MV-4-11 (cell line): ENCODE measurements at regions not wholly inside any gene's neighbourhood (a gene's known extent, or its start where the extent isn't known, plus 50 kb on each side); places are given as distances from the start of the nearest gene placed in this dataset.

Experiments
- DNase-seq: peaks from one replicate; lab custom pipeline; 2025; lab: John Stamatoyannopoulos, UW

DNA sequence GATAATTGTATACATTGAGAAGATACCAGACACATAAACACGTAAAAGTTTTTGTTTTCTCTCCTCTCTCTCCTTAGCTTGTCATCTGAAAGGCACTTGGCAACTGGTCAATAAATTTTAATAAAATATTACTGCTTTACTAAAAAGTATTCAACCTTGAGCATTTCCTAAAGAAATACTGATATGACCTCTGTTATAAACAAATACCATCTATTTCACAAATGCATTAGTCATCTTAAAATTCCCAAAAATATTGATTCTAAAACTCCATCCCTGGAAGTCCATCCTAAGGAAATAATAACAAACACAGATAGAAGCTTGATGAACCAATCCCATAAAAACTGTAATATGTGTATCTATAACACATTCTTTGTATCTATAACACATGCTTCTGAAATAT, 483.2 kb downstream of the TLR4 start:
- no peak for DNase-seq

DNA sequence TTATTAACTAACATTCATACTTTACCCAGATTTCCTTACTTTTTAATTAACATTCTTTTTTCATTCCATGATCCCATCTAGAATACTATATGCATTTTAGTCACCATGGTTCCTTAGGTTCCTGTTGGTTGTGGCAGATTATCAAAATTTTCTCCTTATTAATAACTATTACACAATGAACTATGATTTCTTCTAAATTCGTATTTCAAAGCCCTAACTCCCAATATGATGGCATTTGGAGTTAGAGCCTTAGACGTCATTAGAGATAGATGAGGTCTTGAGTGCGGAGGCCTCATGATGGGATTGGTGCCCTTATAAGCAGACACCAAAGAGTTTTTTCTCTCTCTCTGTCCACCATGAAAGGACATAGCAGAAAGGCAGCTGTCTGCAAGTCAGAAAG, 485.4 kb downstream of the TLR4 start:
- DNase-seq: no peak

DNA sequence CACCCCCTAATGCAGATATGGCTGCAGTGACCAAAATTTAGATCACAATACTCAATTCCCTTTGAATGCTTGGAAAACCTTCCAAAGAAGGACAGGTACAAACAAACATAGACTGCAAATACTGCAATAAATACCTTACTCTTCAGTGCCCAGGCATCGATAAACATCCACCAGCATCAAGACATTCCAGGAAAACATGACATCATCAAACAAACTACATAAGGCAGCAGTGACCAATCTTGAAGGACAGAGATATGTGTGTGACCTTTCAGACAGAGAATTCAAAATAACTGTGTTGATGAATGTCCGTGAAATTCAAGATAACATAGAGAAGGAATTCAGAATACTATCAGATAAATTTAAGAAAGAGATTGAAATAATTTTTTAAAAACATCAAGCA, 488.6 kb downstream of the TLR4 start:
- DNase-seq: no peak

DNA sequence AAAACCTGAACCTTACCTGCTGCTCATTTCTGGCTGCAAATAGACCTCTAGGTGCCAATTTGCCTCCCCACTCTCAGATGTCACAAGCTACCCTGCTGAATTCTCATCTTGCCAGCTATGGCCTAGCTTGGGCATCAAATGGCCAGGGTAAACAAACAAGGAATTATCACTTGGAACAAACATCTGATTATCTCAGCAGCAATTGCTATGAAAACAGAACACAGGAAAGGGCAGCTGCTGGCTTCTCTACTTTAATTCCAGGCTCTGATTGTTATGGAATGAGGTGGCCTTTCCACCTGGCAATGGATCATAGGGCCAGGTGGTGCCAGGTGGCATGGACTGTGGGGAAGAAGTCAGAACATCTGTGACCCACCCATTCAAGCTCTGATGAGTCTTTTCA, 505.1 kb downstream of the TLR4 start:
- DNase-seq: no peak

DNA sequence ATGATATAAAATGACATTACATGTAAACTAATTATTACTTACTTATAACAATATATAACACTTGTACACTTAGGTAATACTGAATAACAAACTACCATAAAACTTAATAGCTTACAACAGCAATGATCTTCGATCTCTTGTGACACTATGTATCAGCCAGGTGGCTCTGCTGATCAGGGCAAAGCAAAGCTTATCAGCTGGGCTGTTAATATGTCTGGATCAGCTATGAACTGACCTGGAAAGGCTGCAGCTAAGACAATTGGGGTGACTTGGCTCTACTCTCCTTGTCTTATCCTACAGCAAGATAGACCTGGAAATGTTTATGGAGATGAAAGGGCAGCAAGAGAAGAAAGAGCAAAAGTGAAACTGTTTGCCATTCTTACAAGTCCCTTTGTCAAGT, 511.3 kb downstream of the TLR4 start:
- DNase-seq: no peak

DNA sequence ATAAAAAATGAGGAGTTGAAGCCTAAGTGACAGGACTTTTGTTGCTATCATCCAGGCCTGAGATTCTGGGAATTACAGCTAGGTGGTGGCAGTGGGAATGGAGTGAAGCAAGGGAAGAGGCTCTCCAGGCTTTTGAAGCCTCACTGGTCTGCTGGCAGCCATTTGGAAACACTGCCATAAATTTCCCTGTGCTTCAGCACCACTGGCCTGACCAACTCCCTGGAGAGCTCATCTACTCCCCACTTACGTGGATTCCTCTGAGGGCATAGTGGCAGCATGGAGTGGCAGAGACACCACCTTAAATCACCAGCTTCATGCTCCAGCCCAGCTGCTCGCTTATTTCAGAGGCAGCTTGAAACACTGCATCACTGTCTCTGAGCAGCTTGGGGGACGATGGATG, 518.2 kb downstream of the TLR4 start:
- no peak for DNase-seq

DNA sequence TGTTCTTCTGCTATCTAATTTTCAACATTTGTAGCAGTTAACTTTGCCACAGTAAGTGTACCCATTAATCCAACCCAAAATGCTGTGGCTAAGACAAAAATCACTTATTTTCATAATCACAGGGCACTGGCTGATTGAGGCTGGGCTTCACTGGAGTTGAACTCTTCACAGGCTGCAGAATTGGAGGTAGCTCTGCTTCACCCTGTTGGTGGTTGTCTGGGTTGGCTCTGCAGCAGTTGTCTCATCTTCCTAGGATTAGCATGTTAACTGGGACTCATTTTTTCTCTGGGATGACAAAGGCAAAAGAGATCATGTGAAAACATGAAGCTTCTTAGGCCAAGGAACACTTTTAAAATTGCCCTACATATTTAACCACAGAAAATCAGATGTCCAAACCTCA, 518.9 kb downstream of the TLR4 start:
- no peak for DNase-seq

DNA sequence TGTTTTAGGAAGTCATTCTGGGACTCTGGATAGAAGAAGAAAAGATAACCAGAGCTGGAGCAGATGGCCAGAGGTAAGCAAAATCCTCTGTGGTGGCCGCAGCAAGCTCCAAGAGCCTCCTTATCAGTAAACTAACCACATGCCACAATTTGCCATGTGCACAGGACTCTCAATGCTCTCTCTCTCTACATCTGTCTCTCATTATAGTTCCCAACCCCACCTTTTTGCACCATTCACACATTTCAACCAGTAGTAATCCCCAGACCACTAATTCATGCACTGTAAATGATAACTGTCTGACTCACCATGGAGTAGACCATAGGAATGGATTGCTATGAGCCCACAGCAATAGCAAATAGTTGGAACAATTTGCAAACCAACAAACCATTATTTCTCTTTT, 526.1 kb downstream of the TLR4 start:
- DNase-seq: no peak

DNA sequence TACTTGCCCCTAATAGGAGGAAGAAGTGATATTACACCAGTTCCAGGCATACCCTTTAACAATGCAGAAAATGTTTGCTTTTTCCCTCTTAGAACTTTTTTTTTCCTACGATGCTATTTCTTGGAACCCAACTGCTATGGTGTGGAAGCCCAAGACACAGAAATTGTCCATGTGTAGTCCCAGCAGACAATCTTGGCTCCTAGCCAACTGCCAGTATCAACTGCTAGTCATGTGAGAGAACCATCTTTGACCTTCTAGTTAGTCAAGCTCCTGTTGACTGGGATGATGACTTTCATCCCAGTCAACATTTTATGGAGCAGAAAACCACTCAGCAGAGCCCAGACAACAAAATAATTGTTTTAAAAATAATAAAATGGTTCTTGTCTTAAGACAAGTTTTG, 532.4 kb downstream of the TLR4 start:
- DNase-seq: no peak

DNA sequence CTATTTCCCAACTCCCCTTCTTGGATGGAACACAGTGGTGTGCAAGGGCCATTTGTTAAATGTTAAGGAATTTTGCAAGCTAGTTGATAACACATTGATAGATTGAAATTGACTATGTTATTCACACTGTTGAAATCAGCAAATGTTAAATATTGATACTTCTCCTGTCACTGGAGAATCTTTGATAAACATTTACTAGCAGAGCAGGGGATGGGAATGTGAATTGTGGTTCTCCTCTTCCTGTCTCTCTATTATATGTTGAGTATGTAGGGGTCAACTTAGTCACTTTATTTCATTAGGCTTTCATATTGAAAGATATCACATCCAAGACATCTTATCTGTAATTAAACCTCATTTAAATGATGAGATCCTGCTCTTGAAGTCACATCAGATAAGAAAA, 533.9 kb downstream of the TLR4 start:
- no peak for DNase-seq

DNA sequence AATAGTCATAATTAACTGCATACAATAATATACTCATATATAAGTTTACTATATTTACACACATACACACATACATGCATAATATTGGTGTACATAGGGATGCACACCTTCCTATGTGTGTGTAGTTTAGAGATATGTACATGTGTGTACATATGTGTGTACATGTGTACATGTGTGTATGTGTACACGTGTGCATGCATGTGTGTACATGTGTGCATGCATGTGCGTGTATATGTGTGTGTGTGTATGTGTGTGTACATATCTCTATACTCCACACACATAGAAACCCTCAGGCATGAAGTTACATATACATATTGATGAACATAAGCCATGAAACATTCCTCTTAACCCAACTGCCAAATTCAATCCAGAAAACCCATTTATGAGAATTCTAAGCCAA, 547.8 kb downstream of the TLR4 start:
- DNase-seq: no peak

DNA sequence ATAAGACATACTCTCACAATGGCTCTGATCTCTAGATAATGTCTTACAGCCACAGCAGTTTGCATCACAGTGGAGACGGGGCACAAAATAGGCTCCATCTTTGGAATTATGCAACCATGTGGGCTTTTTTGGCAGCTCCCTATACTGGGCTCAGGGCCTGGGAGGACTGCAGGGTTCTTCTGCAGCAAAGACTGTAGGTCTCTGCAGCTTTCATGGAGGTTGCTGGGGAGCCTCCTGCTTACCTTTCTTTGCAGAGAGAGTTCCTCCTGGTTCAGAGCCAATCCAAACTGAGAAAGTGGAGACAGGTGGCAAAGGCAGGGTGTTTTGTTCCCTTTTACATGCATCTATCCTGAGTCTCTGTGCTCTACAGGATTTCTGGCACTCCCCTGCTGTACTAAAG, 558.0 kb downstream of the TLR4 start:
- DNase-seq: no peak

DNA sequence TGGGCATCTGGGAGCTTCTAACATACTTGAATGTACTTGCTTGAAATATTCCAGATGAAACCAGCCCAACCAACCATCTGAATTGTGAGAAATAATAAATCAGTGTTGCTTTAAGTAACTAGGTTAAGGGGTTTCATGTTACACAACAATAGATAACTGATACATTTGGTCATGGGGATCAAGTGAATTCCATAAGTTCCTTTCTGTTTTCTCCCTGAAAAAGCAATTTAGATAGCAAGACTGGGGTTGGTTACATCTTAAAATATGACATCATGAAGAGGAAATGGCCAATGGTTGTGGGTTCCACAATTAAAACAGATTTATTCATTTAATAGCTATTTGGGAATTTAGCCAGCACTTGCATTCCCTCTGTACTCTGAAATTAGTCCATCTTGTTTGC, 559.7 kb downstream of the TLR4 start:
- DNase-seq: no peak

DNA sequence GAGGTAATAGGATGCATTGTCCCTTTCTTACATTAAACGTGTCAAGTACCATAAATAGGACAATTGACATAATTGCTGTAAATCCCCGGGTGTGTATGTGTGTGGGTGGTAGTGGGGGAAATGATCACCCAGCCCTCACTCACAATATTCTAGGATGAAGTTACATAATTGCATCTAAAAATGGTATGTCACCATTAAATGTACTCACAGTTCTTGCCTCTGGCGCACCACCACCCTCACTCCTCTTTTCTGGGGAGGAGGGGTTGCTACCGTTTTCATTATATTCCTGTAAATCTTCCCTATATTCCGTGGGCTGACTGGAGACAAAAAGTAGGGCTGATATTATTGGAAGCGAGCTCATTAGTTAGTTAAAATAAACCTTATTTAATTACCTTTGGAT, 563.8 kb downstream of the TLR4 start:
- no peak for DNase-seq

DNA sequence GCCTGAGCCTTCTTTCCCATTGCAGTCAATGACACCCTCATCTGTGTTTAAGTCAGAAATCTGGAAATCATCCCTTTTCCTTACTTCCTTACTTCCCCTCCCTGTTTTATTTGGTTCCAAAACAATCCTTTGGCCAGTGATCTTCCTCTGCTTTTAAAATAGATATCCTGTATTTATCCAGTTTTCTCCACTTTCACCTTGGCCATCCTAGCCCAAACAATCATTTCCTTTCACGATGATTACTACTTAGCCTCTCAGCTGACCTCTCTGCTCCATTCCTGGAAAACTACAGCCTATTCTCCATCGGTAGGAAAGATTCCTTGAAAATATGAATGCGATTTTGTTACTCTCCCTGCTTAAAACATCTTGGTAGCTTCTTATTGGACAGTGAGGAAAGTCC, 565.4 kb downstream of the TLR4 start:
- no peak for DNase-seq

DNA sequence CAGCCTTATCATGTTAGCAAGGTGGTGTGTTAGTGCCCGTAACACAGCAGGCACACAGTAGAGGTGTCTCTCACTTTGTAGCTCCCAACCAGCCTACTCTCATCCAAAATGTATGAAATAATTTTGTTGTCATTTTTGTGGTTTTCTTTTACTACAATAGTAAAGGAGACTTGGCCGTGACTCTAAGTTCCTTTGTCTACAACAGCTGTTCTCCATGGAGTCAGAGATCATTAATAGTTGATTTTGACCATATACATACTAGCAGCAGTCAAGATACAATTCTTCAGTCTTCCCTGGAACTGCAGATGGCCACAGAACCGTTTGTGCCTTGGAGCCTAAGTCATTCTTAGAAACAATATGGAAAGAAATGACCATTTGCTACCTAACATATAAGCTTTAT, 567.1 kb downstream of the TLR4 start:
- DNase-seq: no peak

DNA sequence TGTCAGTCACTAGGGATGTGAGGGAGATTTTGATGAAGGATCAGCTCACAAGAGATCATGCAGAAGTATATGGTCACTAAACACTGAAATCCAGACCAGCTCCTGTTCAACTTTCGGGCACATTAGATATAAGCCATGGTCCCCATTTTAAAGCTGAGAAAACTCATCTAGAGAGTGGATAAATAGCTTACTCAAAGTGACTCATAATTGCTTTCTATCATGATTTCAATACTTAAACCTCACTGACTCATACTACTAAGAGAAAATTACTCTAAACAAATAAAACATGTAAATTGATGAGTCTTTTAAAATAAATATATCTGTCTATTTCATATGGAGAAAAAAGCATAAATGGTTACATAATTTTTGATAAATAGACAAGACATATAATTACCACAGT, 567.7 kb downstream of the TLR4 start:
- DNase-seq: no peak

DNA sequence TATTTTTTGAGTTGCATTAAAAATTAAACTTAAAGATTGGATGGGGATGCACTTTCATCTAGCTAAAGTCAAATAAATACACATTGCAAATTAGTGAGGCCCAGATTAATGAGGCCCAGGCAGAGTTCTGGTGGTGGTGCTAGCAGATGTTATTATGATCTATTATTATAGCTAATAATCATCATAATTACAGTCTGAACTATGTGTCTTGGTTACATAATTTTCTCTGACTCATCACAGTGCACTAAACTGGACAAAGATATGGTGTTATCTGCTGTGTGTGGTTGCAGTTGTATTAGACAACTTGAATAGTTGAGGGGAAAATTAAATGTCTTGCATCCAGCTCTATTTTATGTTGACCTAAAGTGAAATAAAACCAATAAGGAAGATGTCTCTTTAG, 568.8 kb downstream of the TLR4 start:
- DNase-seq: no peak

DNA sequence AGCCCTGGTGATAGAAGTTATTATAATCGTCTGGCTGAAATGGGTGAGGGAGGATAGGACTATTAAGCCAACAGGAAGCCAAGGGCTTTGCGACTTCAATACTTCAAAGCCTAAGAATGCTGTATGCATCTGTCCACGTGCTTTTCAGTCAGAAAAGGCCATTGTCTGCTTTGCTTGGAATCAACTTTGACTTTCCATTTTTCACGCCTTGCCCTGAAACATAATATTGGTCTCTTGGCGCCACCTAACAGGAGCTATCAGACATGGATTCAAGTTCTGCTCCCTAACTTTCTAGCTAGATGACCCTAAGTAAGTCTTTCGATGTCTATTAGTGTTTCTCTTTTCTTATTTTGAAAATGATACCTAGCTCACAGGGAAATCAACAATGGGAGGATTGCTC, 572.6 kb downstream of the TLR4 start:
- DNase-seq: no peak

DNA sequence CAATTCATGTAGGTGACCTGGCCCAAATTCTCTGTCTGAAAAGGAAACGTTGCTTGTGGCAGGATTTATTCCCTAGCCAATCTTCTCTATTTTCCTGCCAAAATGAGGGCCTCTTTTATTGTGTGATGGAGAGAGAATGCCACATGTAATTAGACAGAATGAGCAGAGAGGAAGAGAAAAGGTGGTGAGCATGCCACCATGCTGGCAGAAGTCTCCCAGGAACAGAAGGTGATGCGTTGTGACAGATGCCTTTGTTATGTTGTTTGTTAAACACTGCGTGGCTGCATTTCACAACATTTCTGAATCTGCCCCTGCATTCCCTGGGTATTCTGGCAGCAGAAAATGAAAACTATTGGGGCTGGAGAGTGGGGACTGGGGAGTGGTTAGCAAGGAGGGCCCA, 577.6 kb downstream of the TLR4 start:
- no peak for DNase-seq

DNA sequence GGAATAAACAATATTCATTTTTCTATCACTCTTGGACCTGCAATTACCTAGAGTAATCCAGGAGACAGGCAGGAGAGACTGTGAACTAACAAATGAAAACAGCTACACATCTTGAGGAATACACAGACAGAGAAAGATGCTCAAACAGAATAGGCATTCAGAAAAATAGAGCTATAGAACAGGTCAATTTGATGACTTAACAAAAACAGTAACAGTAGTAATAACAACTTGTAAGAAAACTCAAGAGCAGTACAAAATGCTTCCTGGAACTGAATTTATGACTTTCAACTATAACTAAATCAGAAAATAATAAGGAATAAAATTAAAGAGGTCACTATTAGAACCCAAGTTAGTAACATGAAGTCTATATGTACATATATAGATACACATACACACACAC, 579.3 kb downstream of the TLR4 start:
- DNase-seq: no peak

DNA sequence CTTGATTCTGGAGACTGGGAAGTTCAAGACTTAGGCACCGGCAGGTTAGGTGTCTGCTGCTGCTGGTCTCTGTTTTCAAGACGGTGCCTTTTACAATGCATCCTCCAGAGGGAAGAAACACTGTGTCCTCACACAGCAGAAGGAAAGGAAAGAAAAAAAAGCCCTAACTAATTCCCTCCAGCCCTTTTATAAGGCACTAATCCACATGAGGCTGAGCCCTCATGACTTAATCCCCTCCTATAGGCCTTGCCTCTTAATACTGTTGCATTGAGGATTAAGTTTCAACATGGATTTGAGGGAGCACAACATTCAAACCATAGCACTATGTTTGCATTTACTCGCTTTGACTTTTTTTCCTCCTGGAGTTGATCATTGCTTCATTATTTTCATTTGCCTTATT, 585.9 kb downstream of the TLR4 start:
- DNase-seq: no peak

DNA sequence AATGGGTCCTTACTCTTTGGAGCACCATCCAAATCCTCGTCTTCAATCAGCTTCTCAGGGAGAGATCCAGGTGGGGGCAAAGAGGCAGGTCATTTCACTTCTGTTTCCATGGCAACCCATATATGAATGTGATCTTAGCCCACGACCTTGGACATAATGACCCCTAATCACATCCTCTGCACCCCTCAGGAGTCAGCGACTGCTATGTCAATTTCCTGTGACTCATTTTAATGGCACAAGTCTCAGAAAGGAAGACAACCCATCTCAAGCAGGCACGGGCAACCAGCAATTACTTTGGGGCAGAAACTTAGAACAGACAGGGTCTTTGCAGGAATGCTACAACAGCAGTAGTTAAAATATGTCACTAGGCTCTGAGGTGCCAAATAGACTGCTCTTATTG, 591.2 kb downstream of the TLR4 start:
- DNase-seq: no peak

DNA sequence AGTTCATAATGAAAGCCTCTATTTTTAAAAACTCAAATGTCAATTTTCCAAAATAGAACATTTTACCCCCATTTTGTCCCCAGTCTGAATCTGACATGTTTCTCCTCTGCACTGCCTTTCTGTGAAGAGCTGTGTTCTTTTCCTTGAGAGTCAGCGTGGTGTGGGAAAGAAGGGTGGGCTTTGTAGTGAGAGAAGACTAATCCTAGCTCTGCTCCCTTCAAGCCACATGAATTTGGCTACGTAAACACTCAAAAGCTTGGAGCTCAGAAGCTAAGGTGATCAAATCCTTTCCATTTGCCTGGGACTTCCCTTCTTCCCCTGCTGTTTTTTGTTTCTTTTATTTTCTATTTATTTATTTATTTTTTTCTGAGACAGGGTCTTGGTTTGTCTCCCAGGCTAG, 598.5 kb downstream of the TLR4 start:
- no peak for DNase-seq

DNA sequence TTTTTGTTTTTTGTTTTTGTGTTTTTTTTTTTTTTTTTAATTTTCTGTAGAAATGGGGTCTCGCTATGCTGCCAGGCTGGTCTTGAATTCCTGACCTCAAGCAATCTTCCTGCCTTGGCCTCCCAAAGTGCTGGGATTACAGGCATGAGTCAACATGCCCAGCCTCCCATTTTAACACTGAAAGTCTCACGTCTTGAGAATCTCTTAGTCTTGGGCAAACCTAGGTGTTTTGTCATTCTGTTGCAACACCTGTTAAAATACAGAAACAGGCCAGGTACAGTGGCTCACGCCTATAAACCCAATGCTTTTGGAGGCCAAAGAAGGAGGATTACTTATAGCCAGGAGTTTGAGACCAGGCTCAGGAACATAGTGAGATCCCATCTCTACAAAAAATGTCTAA, 599.0 kb downstream of the TLR4 start:
- no peak for DNase-seq

DNA sequence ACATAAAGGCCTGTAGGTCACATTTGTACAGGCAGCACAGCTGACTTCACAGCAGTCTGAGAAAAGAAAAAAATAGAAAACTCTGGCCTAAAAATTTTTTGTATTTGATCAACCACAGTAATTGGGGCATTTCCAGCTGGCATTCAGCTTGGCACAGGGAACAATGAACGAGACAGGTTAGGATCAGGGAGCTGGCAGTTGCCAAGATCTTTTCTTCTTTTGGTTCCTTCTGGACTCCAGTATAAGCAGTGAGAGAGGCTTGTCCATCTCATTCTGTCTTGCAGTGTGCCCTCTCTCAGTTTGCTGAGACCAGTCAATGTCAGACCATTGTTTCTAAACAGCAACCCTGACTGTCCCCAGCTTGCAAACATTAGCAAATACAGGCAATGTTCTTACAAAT, 601.1 kb downstream of the TLR4 start:
- no peak for DNase-seq
